Activated naive CD4-positive, alpha-beta T cell treated with anti-CD3 and anti-CD28 coated beads, Interleukin-2, amount 50 U/mL, for 24 hours (primary cell): ENCODE measurements at regions not wholly inside any gene's neighbourhood (a gene's known extent, or its start where the extent isn't known, plus 50 kb on each side); places are given as distances from the start of the nearest gene placed in this dataset.

Experiments
- H3K27ac Mint-ChIP-seq: one replicate; pipeline ENCODE4 v1.8.0; 2021; ENCODE audit warnings: mild to moderate bottlenecking, mixed read lengths
- H3K27me3 Mint-ChIP-seq: one replicate; pipeline ENCODE4 v1.8.0; 2021; ENCODE audit warnings: mixed read lengths
- H3K36me3 Mint-ChIP-seq: one replicate; pipeline ENCODE4 v1.8.0; 2021; ENCODE audit warnings: mixed read lengths
- H3K4me1 Mint-ChIP-seq: one replicate; pipeline ENCODE4 v1.8.0; 2021; ENCODE audit warnings: mixed read lengths
- H3K4me3 Mint-ChIP-seq: one replicate; pipeline ENCODE4 v1.8.0; 2021; ENCODE audit warnings: mild to moderate bottlenecking, mixed read lengths
- H3K9me3 Mint-ChIP-seq: one replicate; pipeline ENCODE4 v1.8.0; 2021; ENCODE audit warnings: mixed read lengths

GRCh38 chr13:94968757-94969086 lies 256.4 kb upstream of the SOX21 start:
- peaks cover 46% of the 10 kb centered on the region for H3K27me3 Mint-ChIP-seq
- peak overlapping the region; percentile 57 for H3K4me3 Mint-ChIP-seq

GRCh38 chr13:94968040-94968756 lies 255.9 kb upstream of the SOX21 start:
- Mint-ChIP-seq H3K27ac (no peak overlapping the region), H3K9me3 (no peaks in the 10 kb centered on the region), H3K4me3 (peak overlapping the region; percentile 57), H3K27me3 (peaks cover 52% of the 10 kb centered on the region), H3K4me1 (peaks cover 14% of the 10 kb centered on the region), H3K36me3 (no peaks in the 10 kb centered on the region)

More at GRCh38 chr13:94968757-94969086, 256.4 kb upstream of the SOX21 start:
- H3K9me3 Mint-ChIP-seq: no peaks in the 10 kb centered on the region
- H3K27ac Mint-ChIP-seq: no peak overlapping the region
- peaks cover 14% of the 10 kb centered on the region for H3K4me1 Mint-ChIP-seq
- H3K36me3 Mint-ChIP-seq: no peaks in the 10 kb centered on the region

GRCh38 chr13:94967183-94968039 lies 255.1 kb upstream of the SOX21 start:
- Mint-ChIP-seq H3K9me3 (no peaks in the 10 kb centered on the region), H3K27me3 (peaks cover 54% of the 10 kb centered on the region), H3K4me3 (peak overlapping the region; percentile 71)

GRCh38 chr13:94966422-94966955 lies 254.1 kb upstream of the SOX21 start:
- no peaks in the 10 kb centered on the region for H3K36me3 Mint-ChIP-seq
- H3K9me3 Mint-ChIP-seq: no peaks in the 10 kb centered on the region
- H3K27me3 Mint-ChIP-seq: peaks cover 54% of the 10 kb centered on the region
- no peak overlapping the region for H3K27ac Mint-ChIP-seq
- H3K4me1 Mint-ChIP-seq: peaks cover 14% of the 10 kb centered on the region
- peak overlapping the region; percentile 15 for H3K4me3 Mint-ChIP-seq

More at GRCh38 chr13:94967183-94968039, 255.1 kb upstream of the SOX21 start:
- H3K36me3 Mint-ChIP-seq: no peaks in the 10 kb centered on the region
- H3K4me1 Mint-ChIP-seq: peaks cover 14% of the 10 kb centered on the region
- no peak overlapping the region for H3K27ac Mint-ChIP-seq

- H3K36me3 Mint-ChIP-seq: no peaks in the 10 kb centered on the region
- peaks cover 17% of the 10 kb centered on the region for H3K27me3 Mint-ChIP-seq
- no peak overlapping the region for H3K4me3 Mint-ChIP-seq
- no peak overlapping the region for H3K27ac Mint-ChIP-seq
- H3K4me1 Mint-ChIP-seq: no peaks in the 10 kb centered on the region
- H3K9me3 Mint-ChIP-seq: no peaks in the 10 kb centered on the region
Measured at GRCh38 chr13:94959626-94960025, 247.3 kb upstream of the SOX21 start.

GRCh38 chr13:94956417-94957110 lies 244.2 kb upstream of the SOX21 start:
- Mint-ChIP-seq H3K4me1 (no peaks in the 10 kb centered on the region), H3K27me3 (peaks cover 6% of the 10 kb centered on the region), H3K9me3 (no peaks in the 10 kb centered on the region), H3K36me3 (no peaks in the 10 kb centered on the region), H3K4me3 (no peak overlapping the region), H3K27ac (no peak overlapping the region)

GRCh38 chr13:94952787-94953186 lies 240.4 kb upstream of the SOX21 start:
- Mint-ChIP-seq H3K4me1 (no peaks in the 10 kb centered on the region), H3K36me3 (no peaks in the 10 kb centered on the region), H3K27me3 (peaks cover 7% of the 10 kb centered on the region), H3K27ac (no peak overlapping the region), H3K9me3 (no peaks in the 10 kb centered on the region), H3K4me3 (no peak overlapping the region)

- Mint-ChIP-seq H3K27me3 (peaks cover 10% of the 10 kb centered on the region), H3K4me3 (no peak overlapping the region), H3K9me3 (no peaks in the 10 kb centered on the region), H3K27ac (no peak overlapping the region), H3K4me1 (no peaks in the 10 kb centered on the region), H3K36me3 (no peaks in the 10 kb centered on the region)
Measured at GRCh38 chr13:94950303-94950702, 238.0 kb upstream of the SOX21 start.

- no peaks in the 10 kb centered on the region for H3K36me3 Mint-ChIP-seq
- H3K27me3 Mint-ChIP-seq: peaks cover 11% of the 10 kb centered on the region
Measured at GRCh38 chr13:94947965-94948371, 235.6 kb upstream of the SOX21 start.

GRCh38 chr13:94947392-94947791 lies 235.0 kb upstream of the SOX21 start:
- Mint-ChIP-seq H3K9me3 (no peaks in the 10 kb centered on the region), H3K4me1 (no peaks in the 10 kb centered on the region), H3K27ac (no peak overlapping the region), H3K4me3 (no peak overlapping the region), H3K36me3 (no peaks in the 10 kb centered on the region), H3K27me3 (peaks cover 11% of the 10 kb centered on the region)

More at GRCh38 chr13:94947965-94948371, 235.6 kb upstream of the SOX21 start:
- H3K4me3 Mint-ChIP-seq: no peak overlapping the region
- no peak overlapping the region for H3K27ac Mint-ChIP-seq
- H3K9me3 Mint-ChIP-seq: no peaks in the 10 kb centered on the region
- H3K4me1 Mint-ChIP-seq: no peaks in the 10 kb centered on the region

- Mint-ChIP-seq H3K4me1 (no peaks in the 10 kb centered on the region), H3K27me3 (peaks cover 9% of the 10 kb centered on the region), H3K27ac (no peak overlapping the region)
Measured at GRCh38 chr13:94946039-94946438, 233.7 kb upstream of the SOX21 start.

GRCh38 chr13:94938124-94938523 lies 225.8 kb upstream of the SOX21 start:
- H3K27me3 Mint-ChIP-seq: peaks cover 5% of the 10 kb centered on the region
- H3K4me1 Mint-ChIP-seq: no peaks in the 10 kb centered on the region
- H3K36me3 Mint-ChIP-seq: no peaks in the 10 kb centered on the region
- H3K4me3 Mint-ChIP-seq: no peak overlapping the region
- H3K27ac Mint-ChIP-seq: no peak overlapping the region
- H3K9me3 Mint-ChIP-seq: peaks cover 5% of the 10 kb centered on the region

More at GRCh38 chr13:94946039-94946438, 233.7 kb upstream of the SOX21 start:
- Mint-ChIP-seq H3K36me3 (no peaks in the 10 kb centered on the region), H3K9me3 (peaks cover 5% of the 10 kb centered on the region), H3K4me3 (no peak overlapping the region)

- no peak overlapping the region for H3K4me3 Mint-ChIP-seq
- H3K9me3 Mint-ChIP-seq: peaks cover 5% of the 10 kb centered on the region
- no peaks in the 10 kb centered on the region for H3K36me3 Mint-ChIP-seq
- no peak overlapping the region for H3K27ac Mint-ChIP-seq
- H3K4me1 Mint-ChIP-seq: no peaks in the 10 kb centered on the region
- H3K27me3 Mint-ChIP-seq: peaks cover 5% of the 10 kb centered on the region
Measured at GRCh38 chr13:94936633-94937032, 224.3 kb upstream of the SOX21 start.

GRCh38 chr13:94933936-94934335 lies 221.6 kb upstream of the SOX21 start:
- Mint-ChIP-seq H3K36me3 (no peaks in the 10 kb centered on the region), H3K9me3 (peaks cover 5% of the 10 kb centered on the region), H3K4me3 (no peak overlapping the region), H3K27ac (no peak overlapping the region), H3K4me1 (no peaks in the 10 kb centered on the region), H3K27me3 (peaks cover 3% of the 10 kb centered on the region)

GRCh38 chr13:94933230-94933751 lies 220.9 kb upstream of the SOX21 start:
- Mint-ChIP-seq H3K27me3 (peaks cover 3% of the 10 kb centered on the region), H3K27ac (no peak overlapping the region), H3K4me1 (no peaks in the 10 kb centered on the region), H3K4me3 (no peak overlapping the region), H3K9me3 (peaks cover 5% of the 10 kb centered on the region), H3K36me3 (no peaks in the 10 kb centered on the region)
